ENCODE measurements at regions not wholly inside any gene's neighbourhood (a gene's known extent, or its start where the extent isn't known, plus 50 kb on each side); places are given as distances from the start of the nearest gene placed in this dataset.
"Not testable (repeated sequence)": the region's sequence is repeated elsewhere in the genome, so short reads cannot be mapped to it uniquely, and the experiment has no call there.

DNA sequence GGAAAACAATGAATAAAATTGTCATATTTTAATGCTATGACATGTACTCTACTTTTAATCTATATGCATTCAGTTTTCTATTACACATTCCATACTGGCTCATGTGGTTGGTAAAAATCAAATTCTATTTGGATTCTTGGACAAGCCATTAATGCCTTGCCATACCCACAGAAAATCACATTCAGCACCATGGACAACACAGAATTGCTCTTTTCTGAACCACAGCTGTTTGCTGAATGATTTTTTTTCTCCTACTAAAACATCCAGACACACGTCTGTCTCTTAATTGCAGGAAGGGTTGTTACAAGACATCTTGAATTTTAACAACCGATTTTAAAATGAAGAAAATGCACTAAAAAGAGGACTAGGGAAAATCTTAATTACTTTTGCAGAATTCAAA is 675.6 kb downstream of the BRINP1 start:
- H4K8ac ChIP-seq (replicated peaks; ENCODE audit: insufficient read length, low read depth, low read length) = no peak overlapping the region
- Mint-ChIP-seq H3K27ac (no peak overlapping the region), H3K9me3 (no peaks in the 10 kb centered on the region; a peak in 1 of 5 replicates), H3K27me3 (ENCODE audit: low read depth) (no peaks in the 10 kb centered on the region; the same call in 1 of the 2 replicates), H3K4me3 (no peak overlapping the region), H3K4me1 (peaks cover 3 to 4% of the 10 kb centered on the region in 2 experiments; a peak in 3 of 4 replicates), H3K36me3 (ENCODE audit: insufficient read depth in 1 of 3, low read depth in 3 of 3) (no peaks in the 10 kb centered on the region)
- no peak overlapping the region for H4K91ac ChIP-seq (ENCODE audit: insufficient read length, low read depth, low read length)
- H4K5ac ChIP-seq (ENCODE audit: insufficient read length, low read depth, low read length) = no peak overlapping the region
- H3K79me2 ChIP-seq (ENCODE audit: insufficient read depth, low read length) = no peaks in the 10 kb centered on the region
- H3K27me3 ChIP-seq (ENCODE audit: insufficient read depth, low read length) = no peaks in the 10 kb centered on the region
- H2BK20ac ChIP-seq (ENCODE audit: low read depth, low read length, poor library complexity, severe bottlenecking) = no peak overlapping the region
- no peak overlapping the region for H3K56ac ChIP-seq (ENCODE audit: insufficient read length, low read depth, low read length)
- H3K18ac ChIP-seq (ENCODE audit: insufficient read length, low read depth, low read length) = no peak overlapping the region
- no peaks in the 10 kb centered on the region for H3K9me3 ChIP-seq (ENCODE audit: control insufficient read depth, low read depth, low read length)
- no peak overlapping the region for H3K14ac ChIP-seq (ENCODE audit: insufficient read depth, low read length)
- no peaks in the 10 kb centered on the region for H4K20me1 ChIP-seq (ENCODE audit: control insufficient read depth, insufficient read depth, insufficient read length)
- H3K4me1 ChIP-seq (ENCODE audit: insufficient read depth, low read length) = no peaks in the 10 kb centered on the region
- H3K79me1 ChIP-seq (ENCODE audit: insufficient read depth, low read depth, low read length, poor library complexity, severe bottlenecking) = no peaks in the 10 kb centered on the region
- H3K27ac ChIP-seq (ENCODE audit: insufficient read length, low read depth, low read length) = no peak overlapping the region
- no peak overlapping the region for H2BK120ac ChIP-seq (ENCODE audit: low read depth, low read length, poor library complexity, severe bottlenecking)
- TF ChIP-seq, protein P1, sequence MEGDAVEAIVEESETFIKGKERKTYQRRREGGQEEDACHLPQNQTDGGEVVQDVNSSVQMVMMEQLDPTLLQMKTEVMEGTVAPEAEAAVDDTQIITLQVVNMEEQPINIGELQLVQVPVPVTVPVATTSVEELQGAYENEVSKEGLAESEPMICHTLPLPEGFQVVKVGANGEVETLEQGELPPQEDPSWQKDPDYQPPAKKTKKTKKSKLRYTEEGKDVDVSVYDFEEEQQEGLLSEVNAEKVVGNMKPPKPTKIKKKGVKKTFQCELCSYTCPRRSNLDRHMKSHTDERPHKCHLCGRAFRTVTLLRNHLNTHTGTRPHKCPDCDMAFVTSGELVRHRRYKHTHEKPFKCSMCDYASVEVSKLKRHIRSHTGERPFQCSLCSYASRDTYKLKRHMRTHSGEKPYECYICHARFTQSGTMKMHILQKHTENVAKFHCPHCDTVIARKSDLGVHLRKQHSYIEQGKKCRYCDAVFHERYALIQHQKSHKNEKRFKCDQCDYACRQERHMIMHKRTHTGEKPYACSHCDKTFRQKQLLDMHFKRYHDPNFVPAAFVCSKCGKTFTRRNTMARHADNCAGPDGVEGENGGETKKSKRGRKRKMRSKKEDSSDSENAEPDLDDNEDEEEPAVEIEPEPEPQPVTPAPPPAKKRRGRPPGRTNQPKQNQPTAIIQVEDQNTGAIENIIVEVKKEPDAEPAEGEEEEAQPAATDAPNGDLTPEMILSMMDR (conservative IDR thresholded peaks at IDR 0.05) = no peak
- no peak overlapping the region for H3K23ac ChIP-seq (ENCODE audit: insufficient read length, low read depth, low read length)
- H3K4me2 ChIP-seq (ENCODE audit: insufficient read depth, insufficient read length, low read length) = no peak overlapping the region
- H3K4ac ChIP-seq (ENCODE audit: low read depth, low read length) = no peak overlapping the region
- DNase-seq = no peak
- H3T11ph ChIP-seq (ENCODE audit: low read length) = no peak overlapping the region
- H2BK5ac ChIP-seq (ENCODE audit: insufficient read length, low read length) = no peak overlapping the region
- no peak overlapping the region for H2AK5ac ChIP-seq (ENCODE audit: insufficient read length, low read length)
- H2BK12ac ChIP-seq (ENCODE audit: insufficient read length, low read depth, low read length) = no peak overlapping the region
- no peak overlapping the region for H3K9ac ChIP-seq (ENCODE audit: extremely low read depth, insufficient read length, low read length)
- H2BK15ac ChIP-seq (ENCODE audit: low read depth, low read length) = no peak overlapping the region
- H2AFZ ChIP-seq (ENCODE audit: low read length) = no peak overlapping the region
- H3K23me2 ChIP-seq (ENCODE audit: insufficient read length, low read depth, low read length, poor library complexity, severe bottlenecking) = no peaks in the 10 kb centered on the region
- no CpG with 5 or more reads among the region's 2 CpGs for WGBS (ENCODE audit: extremely low coverage, insufficient read length, low lambda C conversion rate)

DNA sequence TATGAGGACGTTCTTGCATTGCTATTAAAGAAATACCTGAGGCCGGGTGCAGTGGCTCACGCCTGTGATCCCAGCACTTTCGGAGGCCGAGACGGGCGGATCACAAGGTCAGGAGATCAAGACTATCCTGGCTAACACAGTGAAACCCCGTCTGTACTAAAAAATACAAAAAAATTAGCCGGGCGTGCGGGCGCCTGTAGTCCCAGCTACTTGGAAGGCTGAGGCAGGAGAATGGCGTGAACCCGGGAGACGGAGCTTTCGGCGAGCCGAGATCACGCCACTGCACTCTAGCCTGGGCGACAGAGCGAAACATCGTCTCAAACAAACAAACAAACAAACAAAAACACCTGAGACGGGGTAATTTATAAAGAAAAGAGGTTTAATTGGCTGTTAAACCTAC is 674.0 kb downstream of the BRINP1 start:
- H3K27ac Mint-ChIP-seq; H3K36me3 Mint-ChIP-seq (ENCODE audit: insufficient read depth in 1 of 3, low read depth in 3 of 3): not testable (repeated sequence)
- no CpG with 5 or more reads among the region's 23 CpGs for WGBS (ENCODE audit: extremely low coverage, insufficient read length, low lambda C conversion rate)

More for the DNA sequence above, 674.0 kb downstream of the BRINP1 start:
- H4K20me1 ChIP-seq (ENCODE audit: control insufficient read depth, insufficient read depth, insufficient read length); DNase-seq; H3K4me2 ChIP-seq (ENCODE audit: insufficient read depth, insufficient read length, low read length); H2AFZ ChIP-seq (ENCODE audit: low read length); H2BK12ac ChIP-seq (ENCODE audit: insufficient read length, low read depth, low read length); H3K23ac ChIP-seq (ENCODE audit: insufficient read length, low read depth, low read length); H3K23me2 ChIP-seq (ENCODE audit: insufficient read length, low read depth, low read length, poor library complexity, severe bottlenecking); H2BK20ac ChIP-seq (ENCODE audit: low read depth, low read length, poor library complexity, severe bottlenecking); H2BK15ac ChIP-seq (ENCODE audit: low read depth, low read length); H3K14ac ChIP-seq (ENCODE audit: insufficient read depth, low read length); H3K4ac ChIP-seq (ENCODE audit: low read depth, low read length); H3K79me2 ChIP-seq (ENCODE audit: insufficient read depth, low read length); H3T11ph ChIP-seq (ENCODE audit: low read length); H3K27me3 Mint-ChIP-seq (ENCODE audit: low read depth); H3K27ac ChIP-seq (ENCODE audit: insufficient read length, low read depth, low read length); H2BK120ac ChIP-seq (ENCODE audit: low read depth, low read length, poor library complexity, severe bottlenecking); H4K91ac ChIP-seq (ENCODE audit: insufficient read length, low read depth, low read length); H3K9me3 ChIP-seq (ENCODE audit: control insufficient read depth, low read depth, low read length); H3K4me3 Mint-ChIP-seq; H2BK5ac ChIP-seq (ENCODE audit: insufficient read length, low read length); H3K4me1 Mint-ChIP-seq; H3K18ac ChIP-seq (ENCODE audit: insufficient read length, low read depth, low read length); H4K5ac ChIP-seq (ENCODE audit: insufficient read length, low read depth, low read length); H3K9me3 Mint-ChIP-seq; H3K9ac ChIP-seq (ENCODE audit: extremely low read depth, insufficient read length, low read length); H3K79me1 ChIP-seq (ENCODE audit: insufficient read depth, low read depth, low read length, poor library complexity, severe bottlenecking); H3K56ac ChIP-seq (ENCODE audit: insufficient read length, low read depth, low read length); H2AK5ac ChIP-seq (ENCODE audit: insufficient read length, low read length); H3K27me3 ChIP-seq (ENCODE audit: insufficient read depth, low read length); H3K4me1 ChIP-seq (ENCODE audit: insufficient read depth, low read length); H4K8ac ChIP-seq (replicated peaks; ENCODE audit: insufficient read length, low read depth, low read length): not testable (repeated sequence)

Data from H9 (cell line).